ENCODE measurements at regions not wholly inside any gene's neighbourhood (a gene's known extent, or its start where the extent isn't known, plus 50 kb on each side); places are given as distances from the start of the nearest gene placed in this dataset.

- TF ChIP-seq, protein P1, sequence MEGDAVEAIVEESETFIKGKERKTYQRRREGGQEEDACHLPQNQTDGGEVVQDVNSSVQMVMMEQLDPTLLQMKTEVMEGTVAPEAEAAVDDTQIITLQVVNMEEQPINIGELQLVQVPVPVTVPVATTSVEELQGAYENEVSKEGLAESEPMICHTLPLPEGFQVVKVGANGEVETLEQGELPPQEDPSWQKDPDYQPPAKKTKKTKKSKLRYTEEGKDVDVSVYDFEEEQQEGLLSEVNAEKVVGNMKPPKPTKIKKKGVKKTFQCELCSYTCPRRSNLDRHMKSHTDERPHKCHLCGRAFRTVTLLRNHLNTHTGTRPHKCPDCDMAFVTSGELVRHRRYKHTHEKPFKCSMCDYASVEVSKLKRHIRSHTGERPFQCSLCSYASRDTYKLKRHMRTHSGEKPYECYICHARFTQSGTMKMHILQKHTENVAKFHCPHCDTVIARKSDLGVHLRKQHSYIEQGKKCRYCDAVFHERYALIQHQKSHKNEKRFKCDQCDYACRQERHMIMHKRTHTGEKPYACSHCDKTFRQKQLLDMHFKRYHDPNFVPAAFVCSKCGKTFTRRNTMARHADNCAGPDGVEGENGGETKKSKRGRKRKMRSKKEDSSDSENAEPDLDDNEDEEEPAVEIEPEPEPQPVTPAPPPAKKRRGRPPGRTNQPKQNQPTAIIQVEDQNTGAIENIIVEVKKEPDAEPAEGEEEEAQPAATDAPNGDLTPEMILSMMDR (conservative IDR thresholded peaks at IDR 0.05): no peak
- no peak for TF ChIP-seq EZH2 (IDR thresholded peaks at IDR 0.05; ENCODE audit: low read depth)
Measured at GRCh38 chr3:5505997-5506396, 318.5 kb downstream of the EDEM1 start.
